ENCODE measurements at regions not wholly inside any gene's neighbourhood (a gene's known extent, or its start where the extent isn't known, plus 50 kb on each side); places are given as distances from the start of the nearest gene placed in this dataset.

- Histone ChIP-seq H3K4me1 (ENCODE audit: control insufficient read depth, extremely low read depth, insufficient read depth, low read length) (peaks cover 14% of the 10 kb centered on the region), H3K9ac (ENCODE audit: insufficient read depth, low read length) (no peak overlapping the region), H4K20me1 (ENCODE audit: control insufficient read depth, extremely low read depth, insufficient read depth, low read length) (no peaks in the 10 kb centered on the region), H3K4me2 (ENCODE audit: extremely low read depth, insufficient read depth, low read length) (no peak overlapping the region), H3K27ac (ENCODE audit: insufficient read depth, low read length) (no peak overlapping the region), H3K27me3 (ENCODE audit: control insufficient read depth, insufficient read depth, low read length) (no peaks in the 10 kb centered on the region), H3K36me3 (ENCODE audit: control insufficient read depth, insufficient read depth, low read length) (no peaks in the 10 kb centered on the region), H3K9me3 (ENCODE audit: control insufficient read depth, insufficient read depth, low read depth, low read length) (no peaks in the 10 kb centered on the region), H3K4me3 (replicated peaks in 1 of 4; ENCODE audit: control extremely low read depth in 1 of 4, insufficient read depth in 1 of 4, low read depth in 3 of 4, low read length in 4 of 4) (no peak overlapping the region), H3K79me2 (ENCODE audit: control insufficient read depth, insufficient read depth, low read length) (no peaks in the 10 kb centered on the region), H2AFZ (ENCODE audit: low read length) (peak overlapping the region; percentile 69)
- TF ChIP-seq EZH2 (IDR thresholded peaks at IDR 0.05; ENCODE audit: low read length, missing control alignments) (no peak), CTCF (conservative IDR thresholded peaks at IDR 0.05 in 1 of 2, IDR thresholded peaks at IDR 0.05 in 1 of 2; ENCODE audit: low read depth in 1 of 2, low read length in 2 of 2) (peak; percentile 94 to 97)
- DNase-seq (ENCODE audit: low read depth in 2 of 2): peak; percentile 70 to 82
Measured at GRCh38 chr9:113657765-113658544, 194.4 kb downstream of the RGS3 start.

- no peak overlapping the region for H3K9ac ChIP-seq (ENCODE audit: insufficient read depth, low read length)
- no peak overlapping the region for H3K4me2 ChIP-seq (ENCODE audit: extremely low read depth, insufficient read depth, low read length)
- H3K4me3 ChIP-seq (replicated peaks in 1 of 4; ENCODE audit: control extremely low read depth in 1 of 4, insufficient read depth in 1 of 4, low read depth in 3 of 4, low read length in 4 of 4): no peak overlapping the region
- H3K4me1 ChIP-seq (ENCODE audit: control insufficient read depth, extremely low read depth, insufficient read depth, low read length): peaks cover 14% of the 10 kb centered on the region
- no peak for DNase-seq (ENCODE audit: low read depth in 2 of 2)
- no peaks in the 10 kb centered on the region for H3K27me3 ChIP-seq (ENCODE audit: control insufficient read depth, insufficient read depth, low read length)
- H3K9me3 ChIP-seq (ENCODE audit: control insufficient read depth, insufficient read depth, low read depth, low read length): no peaks in the 10 kb centered on the region
- TF ChIP-seq CTCF (conservative IDR thresholded peaks at IDR 0.05 in 1 of 2, IDR thresholded peaks at IDR 0.05 in 1 of 2; ENCODE audit: low read depth in 1 of 2, low read length in 2 of 2) (no peak), EZH2 (IDR thresholded peaks at IDR 0.05; ENCODE audit: low read length, missing control alignments) (no peak)
- peak overlapping the region; percentile 69 for H2AFZ ChIP-seq (ENCODE audit: low read length)
- H3K36me3 ChIP-seq (ENCODE audit: control insufficient read depth, insufficient read depth, low read length): no peaks in the 10 kb centered on the region
- no peaks in the 10 kb centered on the region for H4K20me1 ChIP-seq (ENCODE audit: control insufficient read depth, extremely low read depth, insufficient read depth, low read length)
- H3K27ac ChIP-seq (ENCODE audit: insufficient read depth, low read length): no peak overlapping the region
- no peaks in the 10 kb centered on the region for H3K79me2 ChIP-seq (ENCODE audit: control insufficient read depth, insufficient read depth, low read length)
Measured at GRCh38 chr9:113658545-113658895, 195.0 kb downstream of the RGS3 start.

- H3K9me3 ChIP-seq (ENCODE audit: control insufficient read depth, insufficient read depth, low read depth, low read length): no peaks in the 10 kb centered on the region
- no peaks in the 10 kb centered on the region for H3K27me3 ChIP-seq (ENCODE audit: control insufficient read depth, insufficient read depth, low read length)
- peaks cover 14% of the 10 kb centered on the region for H3K4me1 ChIP-seq (ENCODE audit: control insufficient read depth, extremely low read depth, insufficient read depth, low read length)
- H2AFZ ChIP-seq (ENCODE audit: low read length): no peak overlapping the region
- no peak overlapping the region for H3K4me2 ChIP-seq (ENCODE audit: extremely low read depth, insufficient read depth, low read length)
- no peaks in the 10 kb centered on the region for H3K36me3 ChIP-seq (ENCODE audit: control insufficient read depth, insufficient read depth, low read length)
- no peak overlapping the region for H3K27ac ChIP-seq (ENCODE audit: insufficient read depth, low read length)
- no peak for TF ChIP-seq CTCF (conservative IDR thresholded peaks at IDR 0.05 in 1 of 2, IDR thresholded peaks at IDR 0.05 in 1 of 2; ENCODE audit: low read depth in 1 of 2, low read length in 2 of 2)
- TF ChIP-seq EZH2 (IDR thresholded peaks at IDR 0.05; ENCODE audit: low read length, missing control alignments): no peak
- DNase-seq (ENCODE audit: low read depth in 2 of 2): no peak
- H3K79me2 ChIP-seq (ENCODE audit: control insufficient read depth, insufficient read depth, low read length): no peaks in the 10 kb centered on the region
- H3K4me3 ChIP-seq (replicated peaks in 1 of 4; ENCODE audit: control extremely low read depth in 1 of 4, insufficient read depth in 1 of 4, low read depth in 3 of 4, low read length in 4 of 4): no peak overlapping the region
- H3K9ac ChIP-seq (ENCODE audit: insufficient read depth, low read length): no peak overlapping the region
- no peaks in the 10 kb centered on the region for H4K20me1 ChIP-seq (ENCODE audit: control insufficient read depth, extremely low read depth, insufficient read depth, low read length)
Measured at GRCh38 chr9:113659039-113659438, 195.5 kb downstream of the RGS3 start.

Measured in fibroblast of lung (primary cell).